ENCODE measurements at regions not wholly inside any gene's neighbourhood (a gene's known extent, or its start where the extent isn't known, plus 50 kb on each side); places are given as distances from the start of the nearest gene placed in this dataset.

DNA sequence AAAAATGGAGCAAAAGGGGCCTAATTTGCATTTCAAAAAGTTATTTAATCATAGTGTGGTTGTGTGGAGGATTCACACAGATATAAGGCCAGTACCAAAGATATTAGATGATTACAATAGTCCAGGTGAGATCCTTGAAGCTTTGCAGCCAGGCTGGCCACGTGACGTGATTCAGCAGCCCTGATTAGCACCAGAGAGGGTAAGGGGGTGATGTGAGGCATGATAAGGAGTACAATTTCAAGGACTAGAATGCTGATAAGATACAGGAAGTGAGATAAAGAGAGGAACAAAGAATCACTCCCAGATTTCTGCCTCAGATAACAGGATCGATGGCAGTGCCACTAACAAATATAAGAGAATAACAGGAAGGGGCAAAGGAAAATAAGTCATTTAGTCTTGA, 108.4 kb upstream of the PALS2 start:
- no peaks in the 10 kb centered on the region for H3K9me3 Mint-ChIP-seq (ENCODE audit: unreplicated experiment)
- no peak overlapping the region for H3K4me3 Mint-ChIP-seq (ENCODE audit: unreplicated experiment)
- H3K36me3 Mint-ChIP-seq (ENCODE audit: insufficient read depth, unreplicated experiment): no peaks in the 10 kb centered on the region
- no peaks in the 10 kb centered on the region for H3K4me1 Mint-ChIP-seq (ENCODE audit: insufficient read depth, unreplicated experiment)
- ChIA-PET POLR2A (interaction anchor here (0.6 kb wide), 1 partner anchor 14 kb away, joined by 3 read pairs; no protein-coding TSS in a partner anchor), CTCF (interaction anchor here (0.6 kb wide), 2 partner anchors 21 to 206 kb away, joined by 3 read pairs; no protein-coding TSS in a partner anchor)
- TF ChIP-seq, protein P1, sequence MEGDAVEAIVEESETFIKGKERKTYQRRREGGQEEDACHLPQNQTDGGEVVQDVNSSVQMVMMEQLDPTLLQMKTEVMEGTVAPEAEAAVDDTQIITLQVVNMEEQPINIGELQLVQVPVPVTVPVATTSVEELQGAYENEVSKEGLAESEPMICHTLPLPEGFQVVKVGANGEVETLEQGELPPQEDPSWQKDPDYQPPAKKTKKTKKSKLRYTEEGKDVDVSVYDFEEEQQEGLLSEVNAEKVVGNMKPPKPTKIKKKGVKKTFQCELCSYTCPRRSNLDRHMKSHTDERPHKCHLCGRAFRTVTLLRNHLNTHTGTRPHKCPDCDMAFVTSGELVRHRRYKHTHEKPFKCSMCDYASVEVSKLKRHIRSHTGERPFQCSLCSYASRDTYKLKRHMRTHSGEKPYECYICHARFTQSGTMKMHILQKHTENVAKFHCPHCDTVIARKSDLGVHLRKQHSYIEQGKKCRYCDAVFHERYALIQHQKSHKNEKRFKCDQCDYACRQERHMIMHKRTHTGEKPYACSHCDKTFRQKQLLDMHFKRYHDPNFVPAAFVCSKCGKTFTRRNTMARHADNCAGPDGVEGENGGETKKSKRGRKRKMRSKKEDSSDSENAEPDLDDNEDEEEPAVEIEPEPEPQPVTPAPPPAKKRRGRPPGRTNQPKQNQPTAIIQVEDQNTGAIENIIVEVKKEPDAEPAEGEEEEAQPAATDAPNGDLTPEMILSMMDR (IDR thresholded peaks at IDR 0.05; ENCODE audit: unreplicated experiment): no peak
- intact Hi-C loops (cut with micrococcal nuclease): no loop called here
- no peak for DNase-seq (ENCODE audit: unreplicated experiment)
- BruUV-seq (replicated peaks): no TSS peak
- peaks cover 38% of the 10 kb centered on the region for H3K27me3 Mint-ChIP-seq (ENCODE audit: insufficient read depth, unreplicated experiment)
- H3K27ac Mint-ChIP-seq (ENCODE audit: low read depth, unreplicated experiment): no peak overlapping the region

DNA sequence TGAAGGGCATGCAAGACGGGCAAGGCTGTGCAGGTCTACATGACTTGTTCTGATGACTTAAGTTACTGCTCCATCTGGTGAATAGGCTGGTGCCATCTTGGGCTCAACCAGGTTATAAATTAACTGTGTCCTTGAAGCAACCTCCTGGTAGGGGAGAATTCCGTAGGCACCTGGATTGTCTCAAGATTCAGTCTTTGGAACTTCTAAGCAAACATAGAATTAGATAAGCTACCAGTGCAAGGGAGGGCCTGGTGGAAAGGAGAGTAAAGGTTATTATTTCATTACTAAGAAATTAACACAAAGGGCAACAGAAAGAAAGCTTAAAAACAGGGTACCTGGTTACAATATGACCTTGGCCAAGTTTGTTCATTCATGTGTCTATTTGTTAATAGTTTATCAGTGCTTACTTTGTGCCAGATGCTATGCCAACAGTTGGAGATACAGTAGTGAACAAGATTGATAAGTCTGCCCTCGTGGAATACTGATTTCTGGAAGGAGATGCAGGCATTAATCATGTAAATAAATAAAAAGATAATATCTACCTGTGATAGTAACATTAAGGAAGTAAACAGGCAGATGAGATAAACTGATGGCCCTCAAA, 107.0 kb upstream of the PALS2 start:
- Mint-ChIP-seq H3K36me3 (ENCODE audit: insufficient read depth, unreplicated experiment) (no peaks in the 10 kb centered on the region), H3K27me3 (ENCODE audit: insufficient read depth, unreplicated experiment) (peaks cover 24% of the 10 kb centered on the region), H3K4me1 (ENCODE audit: insufficient read depth, unreplicated experiment) (no peaks in the 10 kb centered on the region), H3K4me3 (ENCODE audit: unreplicated experiment) (no peak overlapping the region), H3K27ac (ENCODE audit: low read depth, unreplicated experiment) (no peak overlapping the region), H3K9me3 (ENCODE audit: unreplicated experiment) (no peaks in the 10 kb centered on the region)
- intact Hi-C loops (cut with micrococcal nuclease): no loop called here
- CTCF ChIA-PET: no interaction called here
- no peak for DNase-seq (ENCODE audit: unreplicated experiment)
- TF ChIP-seq, protein P1 (IDR thresholded peaks at IDR 0.05; ENCODE audit: unreplicated experiment): no peak
- POLR2A ChIA-PET: interaction anchor here (1.1 kb wide), 1 partner anchor 9 kb away, joined by 3 read pairs; no protein-coding TSS in a partner anchor
- no TSS peak for BruUV-seq (replicated peaks)

DNA sequence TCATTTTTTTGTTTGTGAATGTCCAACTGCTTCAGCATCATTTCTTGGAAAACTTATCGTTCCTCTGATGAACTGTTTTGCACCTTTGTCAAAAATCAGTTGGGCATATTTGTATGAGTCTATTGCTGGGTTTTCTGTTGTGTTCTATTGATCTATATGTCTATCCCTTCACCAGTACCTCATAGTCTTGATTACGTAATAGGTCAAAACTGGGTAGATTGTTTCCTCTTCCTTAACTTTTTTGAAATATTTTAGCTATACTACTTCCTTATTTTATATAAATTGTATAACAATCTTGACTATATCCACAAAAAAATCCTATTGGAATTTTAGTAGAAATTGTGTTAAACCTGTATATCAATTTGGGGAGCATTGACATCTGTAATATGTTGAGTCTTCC, 104.1 kb upstream of the PALS2 start:
- Mint-ChIP-seq H3K4me3 (ENCODE audit: unreplicated experiment) (no peak overlapping the region), H3K27ac (ENCODE audit: low read depth, unreplicated experiment) (no peak overlapping the region), H3K36me3 (ENCODE audit: insufficient read depth, unreplicated experiment) (no peaks in the 10 kb centered on the region), H3K9me3 (ENCODE audit: unreplicated experiment) (no peaks in the 10 kb centered on the region), H3K4me1 (ENCODE audit: insufficient read depth, unreplicated experiment) (no peaks in the 10 kb centered on the region), H3K27me3 (ENCODE audit: insufficient read depth, unreplicated experiment) (no peaks in the 10 kb centered on the region)
- intact Hi-C loops (cut with micrococcal nuclease): no loop called here
- DNase-seq (ENCODE audit: unreplicated experiment): no peak
- ChIA-PET CTCF (no interaction called here), POLR2A (interaction anchor here (1.2 kb wide), 1 partner anchor 13 kb away, joined by 3 read pairs; no protein-coding TSS in a partner anchor)
- TF ChIP-seq, protein P1 (IDR thresholded peaks at IDR 0.05; ENCODE audit: unreplicated experiment): no peak
- BruUV-seq (replicated peaks): no TSS peak

DNA sequence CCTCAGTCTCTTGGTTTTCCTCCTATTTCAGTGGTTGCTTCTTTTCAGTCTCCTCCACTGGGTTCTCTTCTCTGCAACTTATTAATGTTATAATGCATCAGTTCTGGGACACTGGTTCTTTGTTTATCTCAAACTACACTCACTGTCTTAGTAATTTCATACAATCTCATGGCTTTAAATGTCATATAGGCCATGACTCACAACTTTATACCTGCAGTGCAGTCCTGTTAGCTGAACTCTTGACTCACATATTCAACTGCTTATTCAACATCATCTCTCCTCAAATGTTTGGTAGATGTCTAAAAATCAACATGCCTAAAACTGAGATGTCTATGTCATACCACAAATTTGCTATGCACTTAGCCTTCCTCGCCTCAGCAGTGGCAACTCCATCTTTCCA, 101.2 kb upstream of the PALS2 start:
- Mint-ChIP-seq H3K36me3 (ENCODE audit: insufficient read depth, unreplicated experiment) (no peaks in the 10 kb centered on the region), H3K4me3 (ENCODE audit: unreplicated experiment) (no peak overlapping the region), H3K4me1 (ENCODE audit: insufficient read depth, unreplicated experiment) (no peaks in the 10 kb centered on the region), H3K9me3 (ENCODE audit: unreplicated experiment) (no peaks in the 10 kb centered on the region), H3K27me3 (ENCODE audit: insufficient read depth, unreplicated experiment) (no peaks in the 10 kb centered on the region), H3K27ac (ENCODE audit: low read depth, unreplicated experiment) (no peak overlapping the region)
- POLR2A ChIA-PET: no interaction called here
- CTCF ChIA-PET: no interaction called here
- no TSS peak for BruUV-seq (replicated peaks)
- DNase-seq (ENCODE audit: unreplicated experiment): no peak
- TF ChIP-seq, protein P1 (IDR thresholded peaks at IDR 0.05; ENCODE audit: unreplicated experiment): no peak
- intact Hi-C loops (cut with micrococcal nuclease): no loop called here

Measured in MCF 10A (cell line).